Adrenal gland (tissue), 9 donors: ENCODE measurements at regions not wholly inside any gene's neighbourhood (a gene's known extent, or its start where the extent isn't known, plus 50 kb on each side); places are given as distances from the start of the nearest gene placed in this dataset.

ENCODE experiments used
- DNase-seq, 7 donors: peaks; one replicate each; pipeline ENCODE4 v3.0.0-alpha.2; 2019 to 2020
- H3K27ac ChIP-seq, 5 donors: fragments of 200-600 bp; sonication (generic) in 4 of 5; 1 replicate in 3 of 5; 2 replicates in 2 of 5; pipeline versions ENCODE4 v1.5.1 to v1.8.0; 2016 to 2020; ENCODE audit warnings: mild to moderate bottlenecking in 1 of 5
- H3K27me3 ChIP-seq: fragments of 200-600 bp; 2 replicates; pipeline ENCODE4 v1.8.0; 2021
- H3K36me3 ChIP-seq, 2 donors: fragments of 200-600 bp; replicated peaks in 1 of 2; 1 replicate in 1 of 2; 2 replicates in 1 of 2; pipeline versions ENCODE4 v1.5.1 to v1.8.0; 2018 to 2022
- H3K4me1 ChIP-seq, 2 donors: fragments of 200-600 bp; replicated peaks in 1 of 2; 1 replicate in 1 of 2; 2 replicates in 1 of 2; pipeline versions ENCODE4 v1.5.1 to v1.8.0; 2018 to 2021
- H3K4me3 ChIP-seq, 4 donors: fragments of 200-600 bp; sonication (generic) in 3 of 4; one replicate each; pipeline ENCODE4 v1.5.1; 2016 to 2018
- H3K9me3 ChIP-seq, 3 donors: fragments of 200-600 bp; sonication (generic) in 1 of 3; replicated peaks in 1 of 3; 1 replicate in 2 of 3; 2 replicates in 1 of 3; pipeline versions ENCODE4 v1.5.1 to v1.8.0; 2016 to 2021
- CTCF ChIP-seq, 6 experiments: fragments of 450-650 bp in 4 of 6; fragments of 200-600 bp in 2 of 6; sonication (generic) in 1 of 6; IDR thresholded peaks; 1 replicate in 5 of 6; 2 replicates in 1 of 6; pipeline versions ENCODE4 v1.5.1 to v1.8.0; 2016 to 2021; ENCODE audit warnings: antibody characterized with exemption in 6 of 6, mild to moderate bottlenecking in 2 of 6, moderate library complexity in 1 of 6
- POLR2A ChIP-seq, 2 donors: fragments of 450-650 bp; IDR thresholded peaks; one replicate each; pipeline ENCODE4 v1.6.1; 2017; ENCODE audit warnings: antibody characterized with exemption in 2 of 2, mild to moderate bottlenecking in 2 of 2, moderate library complexity in 1 of 2
- WGBS, 4 donors: extraction: QIAGEN DNeasy Blood & Tissue Kit in 2 of 4; methylation state at CpG; one replicate each; pipeline versions ENCODE4 v1.1.5 to v1.1.7; 2013 to 2017; 5-methylcytosine and 5-hydroxymethylcytosine counted together
- intact Hi-C, 2 donors: fragments of 100-400 bp; cut with DNase I; formaldehyde crosslinking; loops; one replicate each; pipeline versions ENCODE4 v1.14.1 to v1.15.0; 2022 to 2023
- donor health status: healthy with polysubstance abuse.
- donor health status: Bipolar disorder and iron deficiency.
- donor health status: DM: yes; HTN: yes; CAD: no.
- donor health status: DM: no; HTN: no; CAD: no.
- donor health status: DM: no; HTN: no; CAD: no.

DNA sequence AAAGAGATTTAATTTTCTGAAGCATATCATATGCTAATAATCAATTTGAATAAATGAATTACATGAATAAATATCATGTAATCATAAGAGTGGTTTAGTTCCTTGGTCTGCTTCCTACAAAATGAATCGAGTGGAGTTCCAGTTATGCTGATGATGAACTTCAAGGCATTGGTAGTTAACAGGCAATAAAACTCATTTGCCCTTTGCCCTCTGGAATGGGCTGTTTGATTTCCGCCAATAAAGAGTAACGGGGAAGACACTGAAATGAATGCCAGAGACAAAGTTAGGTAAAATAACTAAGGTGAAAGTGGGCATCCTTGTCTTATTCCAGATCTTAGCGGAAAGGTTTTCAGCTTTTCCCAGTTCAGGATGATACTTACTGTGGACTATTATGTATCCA, 90.1 kb downstream of the C3orf38 start:
- no peaks in the 10 kb centered on the region for H3K36me3 ChIP-seq
- TF ChIP-seq POLR2A (IDR thresholded peaks at IDR 0.05), result no peak
- no peak for TF ChIP-seq CTCF (IDR thresholded peaks at IDR 0.05)

DNA sequence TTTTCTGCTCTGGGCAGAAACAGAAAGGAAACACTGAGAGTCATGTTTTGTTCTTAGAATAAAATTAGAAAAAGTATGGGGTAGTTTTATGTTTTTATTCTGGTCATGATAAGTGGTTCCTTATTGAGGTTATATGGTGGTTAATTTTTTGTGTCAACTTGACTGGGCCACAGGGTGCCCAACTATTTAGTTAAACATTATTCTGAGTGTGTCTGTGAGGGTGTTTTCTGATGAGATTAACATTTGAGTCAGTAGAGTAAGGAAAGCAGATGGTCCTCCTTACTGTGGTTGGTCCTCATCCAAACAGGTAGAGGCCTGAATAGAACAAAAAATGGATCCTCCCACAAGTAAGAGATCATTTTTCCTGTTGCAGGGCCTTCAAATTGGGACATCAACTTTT, 98.9 kb downstream of the C3orf38 start:
- H3K27me3 ChIP-seq, result no peaks in the 10 kb centered on the region
- TF ChIP-seq POLR2A (IDR thresholded peaks at IDR 0.05) (no peak), CTCF (IDR thresholded peaks at IDR 0.05) (no peak)
- no peak for DNase-seq
- H3K4me1 ChIP-seq, result no peaks in the 10 kb centered on the region
- intact Hi-C loops, result no loop called here
- H3K4me3 ChIP-seq, result no peak overlapping the region
- no peaks in the 10 kb centered on the region for H3K36me3 ChIP-seq
- H3K27ac ChIP-seq, result no peak overlapping the region
- no peaks in the 10 kb centered on the region for H3K9me3 ChIP-seq

More for the DNA sequence above, 90.1 kb downstream of the C3orf38 start:
- intact Hi-C loops, result no loop called here
- H3K4me1 ChIP-seq, result no peaks in the 10 kb centered on the region
- H3K27me3 ChIP-seq, result no peaks in the 10 kb centered on the region
- no peak overlapping the region for H3K27ac ChIP-seq
- no peak for DNase-seq
- 82 to 85% (median 84%) methylated on average over 4 of the region's 4 CpGs for WGBS, 4 donors
- H3K9me3 ChIP-seq, result no peaks in the 10 kb centered on the region
- no peak overlapping the region for H3K4me3 ChIP-seq

GRCh38 chr3:88259045-88259444, 109.3 kb downstream of the C3orf38 start:
- no peak for TF ChIP-seq CTCF (IDR thresholded peaks at IDR 0.05)
- no peak for TF ChIP-seq POLR2A (IDR thresholded peaks at IDR 0.05)
- H3K4me3 ChIP-seq, result no peak overlapping the region
- WGBS, 4 donors, result 77 to 85% (median 81%) methylated on average over 4 of the region's 4 CpGs

DNA sequence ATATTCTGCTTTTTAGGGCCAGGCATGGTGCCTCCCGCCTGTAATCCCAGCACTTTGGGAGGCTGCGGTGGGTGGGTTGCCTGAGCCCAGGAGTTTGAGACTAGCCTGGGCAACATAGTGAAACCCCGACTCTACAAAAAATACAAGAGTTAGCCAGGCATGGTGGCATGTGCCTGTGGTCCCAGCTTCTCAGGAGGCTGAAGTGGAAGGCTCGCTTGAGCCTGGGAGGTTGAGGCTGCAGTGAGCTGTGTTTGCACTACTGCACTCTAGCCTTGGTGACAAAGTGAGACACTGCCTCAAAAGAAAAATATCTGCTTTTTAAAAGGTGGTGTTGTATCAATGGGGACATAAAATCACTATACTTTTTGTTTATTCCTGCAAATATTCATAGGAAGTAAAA, 112.8 kb downstream of the C3orf38 start:
- 64 to 77% (median 70%) methylated on average over 4 of the region's 4 CpGs for WGBS, 4 donors
- Histone ChIP-seq H3K4me1 (no peaks in the 10 kb centered on the region), H3K9me3 (no peaks in the 10 kb centered on the region), H3K27me3 (no peaks in the 10 kb centered on the region), H3K4me3 (no peak overlapping the region), H3K27ac (no peak overlapping the region), H3K36me3 (no peaks in the 10 kb centered on the region)
- TF ChIP-seq POLR2A (IDR thresholded peaks at IDR 0.05) (no peak), CTCF (IDR thresholded peaks at IDR 0.05) (no peak)
- intact Hi-C loops, result no loop called here
- DNase-seq, result no peak

More at GRCh38 chr3:88259045-88259444, 109.3 kb downstream of the C3orf38 start:
- Histone ChIP-seq H3K27ac (no peak overlapping the region), H3K27me3 (no peaks in the 10 kb centered on the region), H3K36me3 (no peaks in the 10 kb centered on the region), H3K4me1 (no peaks in the 10 kb centered on the region), H3K9me3 (no peaks in the 10 kb centered on the region)
- no peak for DNase-seq
- intact Hi-C loops, result no loop called here
